NOMO-1 (cell line): ENCODE measurements at regions not wholly inside any gene's neighbourhood (a gene's known extent, or its start where the extent isn't known, plus 50 kb on each side); places are given as distances from the start of the nearest gene placed in this dataset.

Experiments used
- DNase-seq, 2 experiments: peaks; one replicate each; lab custom pipeline; 2025; ENCODE audit not compliant: unreplicated experiment in 2 of 2; lab: John Stamatoyannopoulos, UW

DNA sequence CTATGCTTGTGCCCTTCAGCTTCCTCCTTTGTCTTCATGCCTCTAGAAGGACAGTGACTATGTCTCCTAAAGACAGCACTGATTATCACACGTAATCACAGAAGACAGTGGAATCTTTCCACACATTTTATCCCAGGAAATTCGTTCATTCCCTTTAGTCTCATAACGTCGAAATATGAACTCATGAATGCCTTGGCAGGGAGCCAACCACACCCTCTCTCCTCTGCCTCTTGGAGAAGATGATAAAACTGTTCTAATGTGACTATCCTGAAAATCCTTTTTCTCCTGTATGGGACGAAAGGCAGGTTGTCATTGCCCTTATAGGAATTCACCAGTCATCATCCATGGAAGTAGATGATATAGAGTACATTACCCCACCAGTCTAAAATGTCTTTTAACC is 726.6 kb upstream of the FANCL start:
- DNase-seq = no peak

DNA sequence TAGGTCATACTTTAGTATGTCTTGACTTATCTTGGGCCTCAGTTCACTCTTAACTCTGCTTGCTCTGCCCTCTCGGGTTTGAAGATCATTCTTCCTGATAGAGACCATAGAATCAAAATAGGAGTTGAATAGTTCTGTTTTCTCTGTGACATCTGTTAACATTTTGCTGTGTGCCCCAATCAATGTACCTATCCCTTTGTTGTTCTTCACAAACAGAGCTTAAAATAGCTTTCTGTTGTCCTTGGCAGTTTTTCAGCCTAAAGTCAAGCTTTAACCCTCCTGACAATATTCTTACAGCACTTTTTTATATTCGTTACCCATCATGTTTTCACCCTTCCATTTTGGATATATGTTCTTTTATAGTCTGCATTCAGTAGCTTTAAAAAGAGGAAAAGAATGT is 724.5 kb upstream of the FANCL start:
- DNase-seq = no peak

DNA sequence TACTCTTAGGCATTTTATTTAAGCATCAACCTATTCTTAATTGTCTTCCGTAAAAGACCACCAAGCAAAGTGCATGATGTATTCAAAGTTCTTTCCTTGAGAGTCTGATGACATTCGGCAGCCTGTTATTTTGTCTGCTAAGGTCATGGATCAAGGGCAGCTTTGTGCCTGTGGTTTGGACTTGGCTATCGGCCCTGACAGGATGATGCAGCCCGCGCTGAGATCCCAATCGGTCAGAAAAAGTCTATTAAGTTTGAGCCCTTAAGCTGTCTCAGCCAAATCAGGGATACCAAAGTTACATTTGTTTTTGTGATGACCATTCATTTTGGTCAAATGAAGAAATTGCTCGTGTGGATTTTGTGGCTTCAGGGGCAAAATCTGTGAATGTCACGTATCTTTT is 718.9 kb upstream of the FANCL start:
- no peak for DNase-seq

DNA sequence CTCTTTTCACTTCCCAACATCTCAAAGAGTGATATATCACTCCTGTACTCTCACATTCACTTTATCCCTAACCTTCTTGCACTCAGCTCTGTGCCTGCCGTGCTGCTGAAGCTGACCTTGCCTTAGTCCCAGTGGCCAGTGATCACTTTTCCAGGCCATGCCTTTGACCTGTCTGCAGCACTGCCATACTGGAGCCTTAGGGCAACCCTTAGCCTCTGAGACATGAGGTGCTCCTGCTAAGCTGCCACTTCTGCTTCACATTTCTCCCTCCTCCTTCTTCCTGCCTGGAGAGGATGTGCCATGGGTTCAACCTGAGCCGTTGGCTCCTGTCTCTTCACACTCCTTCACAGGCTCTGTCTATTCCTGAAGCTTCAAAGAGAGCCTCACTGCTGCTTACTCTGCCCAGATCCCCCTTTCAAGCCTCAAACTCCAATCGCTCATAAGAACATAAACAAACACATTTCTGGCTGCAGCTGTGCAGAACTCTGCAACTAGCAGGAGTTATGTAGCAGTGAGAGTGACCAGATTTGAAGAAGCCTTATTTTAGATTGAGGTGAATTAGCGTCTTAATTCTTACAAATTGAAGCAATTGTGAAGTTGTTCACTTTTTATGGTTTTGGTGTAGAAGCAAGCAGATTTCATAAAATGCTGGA is 716.2 kb upstream of the FANCL start:
- DNase-seq = no peak

DNA sequence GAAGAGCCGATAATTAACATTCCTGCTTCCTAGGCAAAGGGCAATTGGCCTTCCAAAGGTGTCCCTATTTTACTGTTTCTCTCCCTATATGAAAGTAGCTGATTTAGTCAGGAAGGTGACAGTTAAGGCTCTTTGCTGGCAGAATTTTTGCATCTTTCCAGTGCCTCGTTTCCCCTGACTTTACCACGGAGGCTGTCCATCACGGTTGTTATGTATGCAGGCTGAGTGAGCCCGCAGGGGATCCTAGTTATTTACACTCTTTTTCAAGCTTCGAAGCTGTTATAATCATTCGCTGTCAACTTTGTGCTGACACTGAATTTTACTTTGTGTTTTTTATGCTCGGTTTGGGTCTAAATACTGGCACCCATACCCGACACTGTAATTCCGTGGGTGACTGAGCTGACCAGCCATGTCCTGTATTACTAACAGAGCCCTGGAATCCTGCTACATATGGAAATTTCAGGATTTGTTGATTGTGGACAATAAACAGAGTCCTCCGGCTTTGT is 713.8 kb upstream of the FANCL start:
- DNase-seq = no peak

DNA sequence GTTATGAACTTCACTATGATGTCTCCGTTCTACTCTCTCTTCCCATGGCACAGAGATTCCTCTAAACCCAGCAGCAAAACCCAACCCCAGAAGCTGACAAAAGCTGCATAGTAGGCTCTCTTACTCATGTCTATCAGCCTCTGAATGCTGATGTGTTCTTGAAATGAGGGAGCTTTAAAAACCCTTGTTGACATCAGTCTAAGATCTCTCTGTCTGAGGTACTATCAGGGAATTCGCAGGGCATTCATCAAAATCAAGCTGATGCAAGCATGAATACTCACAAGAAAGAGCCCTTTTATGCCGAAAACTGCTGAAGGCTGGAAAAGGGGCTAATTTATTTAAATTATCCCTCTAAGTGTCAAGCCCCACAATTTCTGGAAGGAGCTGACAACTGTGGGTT is 710.6 kb upstream of the FANCL start:
- DNase-seq = no peak

DNA sequence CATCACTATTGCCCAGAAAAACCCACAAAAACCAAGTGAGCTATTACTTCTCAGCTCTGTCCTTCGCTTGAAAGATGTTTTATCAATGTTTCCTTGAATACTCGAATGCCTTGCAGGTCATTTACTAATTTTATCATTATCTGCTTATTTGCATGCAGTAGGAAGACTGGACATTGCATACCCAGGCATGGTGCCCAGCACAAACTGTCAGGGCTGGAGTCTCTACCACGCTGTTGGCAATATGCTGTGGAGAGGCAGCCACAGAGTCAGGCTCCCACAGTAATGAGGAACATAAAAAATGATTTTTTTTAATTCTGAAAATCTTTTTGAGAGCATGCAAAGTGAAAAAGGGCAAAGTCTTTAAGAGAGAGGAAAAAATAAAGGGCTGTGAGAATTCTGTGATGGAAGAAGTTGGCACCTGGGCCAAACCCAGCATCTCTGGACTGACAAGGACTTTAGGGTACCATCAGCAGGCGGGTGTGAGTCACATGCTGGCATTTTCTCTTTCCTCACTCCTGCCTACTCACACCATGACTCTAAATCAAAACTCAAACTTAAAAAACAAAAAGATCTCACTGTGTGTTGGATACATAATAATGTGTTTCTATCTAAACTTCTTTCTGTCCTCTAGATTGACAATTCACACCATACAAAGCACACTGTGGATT is 709.8 kb upstream of the FANCL start:
- no peak for DNase-seq

DNA sequence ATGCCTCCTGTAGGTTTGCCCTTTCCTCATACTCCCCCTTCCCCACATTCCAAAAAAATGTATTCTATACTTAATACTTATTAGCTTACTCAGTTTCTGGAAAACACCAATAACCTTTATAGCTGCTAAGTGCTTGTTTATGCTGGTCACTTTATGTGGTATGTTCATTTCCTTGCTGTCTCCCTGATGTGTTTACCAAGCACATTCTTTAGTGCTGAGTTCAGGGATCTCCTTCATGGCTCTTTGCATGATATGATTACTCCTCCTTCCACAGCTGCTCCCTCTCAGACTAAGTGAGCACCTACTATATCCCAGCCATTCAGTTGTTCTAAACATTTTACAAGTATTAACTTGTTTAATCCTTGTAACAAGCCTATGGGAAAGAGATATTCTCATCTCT is 698.3 kb upstream of the FANCL start:
- no peak for DNase-seq

DNA sequence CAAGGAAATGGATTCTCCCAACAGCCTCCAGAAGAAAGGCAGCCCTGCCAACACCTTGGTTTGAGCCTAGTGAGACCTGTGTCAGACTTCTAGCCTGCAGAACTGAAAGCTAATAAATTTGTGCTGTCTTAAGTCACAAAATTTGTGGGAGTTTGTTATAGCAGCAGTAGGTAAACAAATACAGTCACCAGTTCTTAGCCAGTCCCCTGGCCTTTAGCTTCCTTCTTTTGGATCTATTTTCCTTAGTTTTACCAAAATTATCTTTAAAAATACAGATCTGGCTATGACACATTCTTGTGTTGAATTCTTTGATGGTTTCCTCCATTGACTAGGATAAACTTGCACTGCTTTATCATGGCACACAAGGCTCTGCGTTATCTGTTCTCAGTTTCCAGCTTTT is 697.9 kb upstream of the FANCL start:
- no peak for DNase-seq

DNA sequence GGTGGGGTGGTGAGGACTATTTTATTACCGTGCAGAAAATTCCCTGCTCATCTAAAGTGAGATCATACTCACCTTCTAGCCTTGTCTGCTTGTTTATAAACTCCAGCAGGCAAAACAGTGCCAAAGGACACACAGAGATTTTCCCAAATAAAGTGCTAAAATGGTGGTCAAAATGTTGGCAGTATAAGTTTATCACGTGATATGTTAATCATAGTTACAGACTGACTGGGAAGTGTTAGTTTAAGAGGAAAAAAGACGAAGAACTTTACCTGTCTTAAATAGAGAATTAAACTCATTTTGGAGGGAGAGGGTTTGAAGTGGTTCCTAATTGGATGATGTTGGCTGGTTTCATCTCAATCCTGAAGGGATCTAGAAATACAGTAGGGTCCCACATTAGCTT is 691.7 kb upstream of the FANCL start:
- no peak for DNase-seq

DNA sequence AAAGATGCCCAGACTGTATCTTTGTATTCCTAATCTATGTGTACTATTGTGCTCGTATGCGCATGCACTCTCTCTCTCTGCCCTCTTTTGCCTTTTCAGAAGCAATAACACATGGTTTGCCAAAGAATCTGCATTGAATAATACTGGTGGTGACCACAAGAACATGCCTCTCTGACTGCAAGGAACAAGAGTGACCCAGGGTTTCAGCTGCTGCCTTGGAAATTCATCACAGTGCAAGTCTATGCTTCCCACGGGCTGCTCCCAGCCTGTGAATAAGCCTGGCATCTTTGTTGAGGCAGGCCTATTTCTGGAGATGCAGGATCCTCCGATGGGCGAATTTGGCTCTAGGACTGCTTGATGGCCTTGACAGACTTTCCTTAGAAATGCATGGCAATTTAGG is 689.4 kb upstream of the FANCL start:
- DNase-seq = no peak

DNA sequence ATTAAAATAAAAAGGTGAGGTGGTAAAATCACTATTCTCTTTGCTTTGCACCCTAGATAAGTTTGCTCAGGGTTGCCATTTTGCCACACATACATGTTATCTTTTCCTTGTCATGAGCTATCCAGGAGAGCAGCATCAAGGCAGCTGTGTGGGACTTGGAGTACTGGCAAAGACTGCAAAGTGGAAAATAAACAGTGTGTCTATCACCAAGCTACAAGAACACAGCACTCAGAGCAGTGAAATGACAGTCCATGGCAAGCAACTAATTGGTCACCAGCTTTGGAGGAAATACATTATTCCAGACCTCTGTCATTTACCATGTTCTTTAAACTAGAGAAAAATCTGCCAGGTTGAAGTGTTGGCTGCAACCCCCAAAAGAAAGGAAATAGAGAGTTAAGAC is 687.8 kb upstream of the FANCL start:
- DNase-seq = no peak

DNA sequence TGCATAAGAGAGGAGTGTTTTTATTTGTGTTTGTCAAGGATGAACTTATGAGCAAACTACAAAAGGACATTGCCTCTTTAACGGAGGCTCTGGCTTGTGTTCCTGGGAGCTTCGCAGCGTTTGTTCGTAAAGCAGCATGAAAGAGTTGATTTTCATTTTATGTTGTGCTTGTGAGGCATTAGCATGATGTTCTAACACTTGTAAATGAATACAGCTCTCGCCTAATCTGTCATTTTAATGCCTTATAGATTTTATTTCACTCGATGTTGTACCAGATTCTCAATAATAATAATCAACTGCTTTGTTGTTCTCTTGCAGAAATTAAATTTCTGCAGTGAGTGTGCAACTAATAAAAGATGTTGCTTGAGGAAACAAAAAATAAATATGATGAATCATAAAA is 687.3 kb upstream of the FANCL start:
- DNase-seq = no peak

DNA sequence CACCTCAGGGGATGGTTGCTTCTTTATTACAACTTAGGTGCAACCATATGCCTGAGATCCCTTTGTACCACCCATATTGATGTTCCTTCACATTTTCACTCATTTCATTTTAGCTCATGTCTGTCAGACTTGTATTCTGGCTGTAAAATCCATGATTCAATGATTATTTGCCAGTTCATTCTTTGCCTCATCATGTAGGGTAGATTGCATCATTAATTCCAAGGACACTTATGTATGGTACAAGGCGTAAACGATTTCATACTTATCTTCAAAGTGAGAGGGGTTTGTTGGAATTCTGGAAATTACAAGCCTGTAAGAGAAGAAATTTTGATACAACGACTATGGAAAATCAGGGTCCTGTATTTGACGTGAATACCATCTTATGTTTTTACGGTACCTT is 685.0 kb upstream of the FANCL start:
- DNase-seq = no peak

DNA sequence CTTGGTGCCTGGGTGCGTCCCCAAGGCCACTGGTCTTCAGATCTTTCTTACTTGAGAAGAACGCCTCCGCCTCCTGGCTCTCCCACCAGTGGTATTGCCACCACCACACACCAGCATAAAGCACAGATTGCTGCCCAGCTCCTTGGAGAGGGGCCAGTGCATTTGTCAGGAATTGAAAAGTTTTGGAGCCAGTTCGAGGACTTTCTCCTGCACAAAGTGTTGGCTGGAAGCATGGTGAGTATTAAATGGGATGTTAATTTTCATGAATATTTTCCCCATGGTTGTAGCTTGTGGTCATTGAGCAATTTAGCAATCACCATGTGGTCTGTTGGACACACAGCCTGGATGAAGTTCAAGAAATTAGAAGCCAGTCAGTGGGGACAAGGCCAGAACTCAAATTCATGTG is 684.6 kb upstream of the FANCL start:
- DNase-seq = no peak

DNA sequence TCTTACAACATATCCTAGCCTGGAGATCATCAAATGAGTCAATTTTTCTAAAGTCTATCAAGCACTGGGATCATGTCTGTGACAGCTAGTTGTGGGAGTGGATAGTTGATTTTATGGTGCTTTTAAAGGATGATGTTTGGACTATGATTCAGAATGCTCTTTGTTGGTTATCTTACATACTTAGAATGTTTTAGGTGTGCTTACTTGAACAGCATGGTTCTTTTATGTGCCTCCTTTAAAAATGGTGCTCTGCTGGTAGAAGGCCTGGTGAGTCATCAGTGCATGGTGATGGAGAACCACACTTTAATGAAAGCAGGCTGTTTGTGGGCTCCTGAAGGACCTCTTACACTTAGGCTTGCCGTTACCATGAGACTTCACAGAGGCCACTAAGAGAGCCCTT is 682.7 kb upstream of the FANCL start:
- no peak for DNase-seq

DNA sequence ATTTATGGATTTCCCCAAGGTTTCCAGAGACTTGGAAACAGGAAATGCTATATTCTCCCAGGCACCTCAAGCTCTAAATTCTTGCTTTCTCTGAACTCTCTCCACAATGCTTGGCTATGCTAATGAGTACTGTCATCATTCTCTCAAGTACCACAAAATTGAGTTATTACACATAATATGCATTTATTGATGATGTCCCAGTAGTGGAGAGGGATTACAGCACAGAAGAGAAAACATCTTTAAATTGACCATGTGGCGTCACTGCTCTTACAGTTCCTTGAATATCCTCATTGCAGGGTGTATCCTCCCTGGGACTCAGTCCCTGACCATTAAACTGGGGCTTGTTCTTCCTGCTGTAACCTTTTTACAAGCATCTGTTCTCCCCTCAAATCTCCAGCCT is 681.1 kb upstream of the FANCL start:
- DNase-seq = no peak

DNA sequence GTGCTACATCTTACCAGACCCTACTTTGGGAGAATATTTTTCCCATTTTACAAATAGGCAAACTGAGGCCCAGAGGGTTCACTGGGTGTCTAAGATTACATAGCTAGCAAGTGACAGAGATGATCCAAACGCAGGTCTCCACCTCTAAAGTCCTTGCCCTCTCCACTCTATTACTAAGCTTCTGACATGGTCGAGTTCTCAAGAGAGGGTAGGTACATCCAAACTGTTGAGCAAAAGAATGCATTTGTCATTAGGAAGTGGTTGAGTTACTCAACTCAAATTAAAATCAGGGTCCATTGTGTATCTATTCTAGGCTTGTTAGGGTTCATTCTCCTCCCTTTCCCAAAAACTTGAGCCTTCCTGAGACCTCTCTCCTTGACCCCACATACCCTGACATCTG is 680.6 kb upstream of the FANCL start:
- DNase-seq = no peak

DNA sequence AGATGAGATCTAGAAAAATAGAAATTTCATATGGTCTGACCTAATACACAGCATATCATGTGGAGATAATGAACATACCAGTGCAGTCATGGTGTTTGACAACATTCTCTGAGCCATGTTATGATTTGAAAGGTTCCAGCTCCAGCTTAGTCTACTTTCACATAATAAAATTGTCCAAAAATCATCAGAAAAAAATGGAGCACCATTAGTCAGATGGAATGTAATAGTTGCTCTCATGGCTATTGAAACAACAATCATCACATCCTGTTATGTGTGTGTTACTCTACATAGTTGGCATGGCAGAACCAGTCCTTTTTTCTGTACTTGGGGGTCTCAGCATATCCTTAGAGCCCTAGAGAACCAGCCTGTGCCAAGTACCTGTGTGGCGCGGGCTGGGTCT is 678.9 kb upstream of the FANCL start:
- no peak for DNase-seq

DNA sequence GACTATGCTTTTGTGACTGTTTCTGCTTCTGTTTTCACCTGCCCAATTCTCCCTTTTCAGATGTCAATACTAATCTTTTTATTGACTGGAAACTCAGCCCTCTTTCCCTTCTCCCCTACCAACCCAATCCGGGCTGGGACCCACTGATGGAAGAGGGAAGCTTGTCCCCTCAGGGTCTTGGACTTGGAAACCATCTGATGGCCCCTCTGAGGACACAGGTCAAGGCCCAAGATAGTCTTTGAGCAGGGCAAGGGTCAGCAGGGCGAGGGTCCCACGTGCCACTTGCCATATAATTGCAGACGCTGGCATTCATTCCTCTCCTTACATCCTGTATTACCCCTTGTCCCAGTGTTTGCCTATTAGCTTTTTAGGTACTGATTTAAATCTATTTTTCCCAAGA is 678.2 kb upstream of the FANCL start:
- no peak for DNase-seq

DNA sequence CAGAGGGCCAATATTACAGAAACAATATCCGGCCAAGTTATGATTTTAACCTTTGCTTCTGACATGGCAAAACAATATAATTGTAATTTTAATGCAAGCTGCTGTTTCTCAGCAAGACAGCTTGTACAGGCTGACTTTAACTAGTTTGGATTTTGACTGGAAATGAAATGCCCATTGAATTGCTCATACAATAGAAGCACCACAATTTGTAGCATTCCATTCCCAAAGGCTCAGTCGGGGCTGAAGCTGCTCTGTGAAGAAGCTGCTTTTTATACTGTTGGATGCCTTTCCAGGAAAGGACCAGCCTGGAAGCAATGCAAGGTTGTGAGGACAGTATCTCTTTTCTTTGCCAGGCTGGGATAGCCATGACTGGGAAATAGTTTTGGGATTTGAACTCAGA is 677.0 kb upstream of the FANCL start:
- DNase-seq = no peak

DNA sequence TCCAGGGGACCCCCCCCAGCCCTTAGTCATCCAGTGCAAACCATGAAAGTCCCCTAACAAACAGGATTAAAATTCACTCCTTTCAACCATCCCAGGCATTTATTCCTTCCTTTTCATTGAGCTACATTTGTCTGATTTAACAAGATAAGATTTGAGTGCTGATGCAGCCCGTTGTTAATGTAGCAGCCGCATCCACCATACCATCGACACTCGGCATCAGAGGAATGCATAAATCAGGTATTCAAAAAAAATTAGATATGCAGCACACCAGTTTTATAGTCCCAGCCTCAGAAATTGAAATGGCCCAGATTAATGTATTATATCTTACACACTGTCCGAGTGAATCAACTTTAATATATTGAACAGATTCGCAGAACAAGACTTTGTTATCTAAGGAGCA is 676.5 kb upstream of the FANCL start:
- DNase-seq = no peak

DNA sequence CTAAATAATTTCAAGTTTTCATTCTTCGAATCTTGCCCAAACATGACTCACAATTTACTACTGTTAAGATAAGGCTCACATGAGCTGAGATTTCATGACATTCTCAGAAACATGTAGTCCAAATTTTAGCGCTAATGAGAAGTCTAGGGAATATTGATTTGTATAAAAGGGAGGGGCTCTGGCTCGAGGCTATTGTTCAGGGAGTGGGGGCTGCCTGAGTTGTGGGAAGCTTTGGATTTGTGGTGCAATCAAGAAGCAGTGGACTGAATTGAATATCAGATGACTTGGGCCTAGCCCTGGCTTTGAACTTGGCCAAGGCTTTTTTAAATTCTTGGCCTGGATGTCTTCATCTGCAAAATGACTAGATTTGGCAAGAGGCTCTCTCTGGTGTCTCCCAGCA is 674.9 kb upstream of the FANCL start:
- no peak for DNase-seq
